SK-N-DZ (cell line): ENCODE measurements at regions not wholly inside any gene's neighbourhood (a gene's known extent, or its start where the extent isn't known, plus 50 kb on each side); places are given as distances from the start of the nearest gene placed in this dataset.
"Not testable (repeated sequence)": the region's sequence is repeated elsewhere in the genome, so short reads cannot be mapped to it uniquely, and the experiment has no call there.

Experiments
- DNase-seq: peaks from one replicate; pipeline ENCODE4 v3.0.0-alpha.2; 2015; ENCODE audit warnings: low spot score

GRCh38 chr9:87041553-87042235 lies 94.4 kb upstream of the GAS1 start:
- not testable (repeated sequence) for DNase-seq

GRCh38 chr9:87049929-87050608 lies 102.8 kb upstream of the GAS1 start:
- not testable (repeated sequence) for DNase-seq

DNA sequence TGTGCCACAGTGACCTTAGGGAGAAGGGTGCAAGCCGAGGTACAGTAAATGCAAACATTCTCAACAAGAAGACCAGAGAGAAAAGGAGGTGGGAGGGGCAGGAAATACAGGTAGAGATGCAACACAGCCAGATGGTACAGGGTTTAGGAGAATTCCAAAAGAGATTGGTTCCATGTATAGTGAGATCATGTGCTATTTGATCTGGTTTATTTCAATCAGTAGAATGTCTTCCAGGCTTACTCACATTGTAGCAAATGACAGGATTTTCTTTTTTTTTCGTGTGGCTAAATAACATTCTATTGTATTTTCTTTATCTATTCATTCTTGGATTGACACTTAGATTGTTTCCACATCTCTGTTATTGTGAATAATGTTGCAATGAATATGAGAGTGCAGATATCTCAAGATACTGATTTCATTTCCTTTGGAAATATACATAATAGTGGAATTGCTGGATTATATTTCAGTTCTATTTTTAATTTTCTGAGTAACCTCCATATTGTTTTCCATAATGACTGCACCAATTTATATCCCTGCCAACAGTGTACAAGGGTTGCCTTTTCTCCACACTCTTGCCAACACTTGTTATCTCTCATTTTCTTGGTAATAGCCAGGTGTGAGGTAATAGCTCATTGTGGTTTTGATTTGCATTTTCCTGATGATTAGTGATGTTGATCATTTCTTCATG lies 107.8 kb upstream of the GAS1 start:
- no peak for DNase-seq

DNA sequence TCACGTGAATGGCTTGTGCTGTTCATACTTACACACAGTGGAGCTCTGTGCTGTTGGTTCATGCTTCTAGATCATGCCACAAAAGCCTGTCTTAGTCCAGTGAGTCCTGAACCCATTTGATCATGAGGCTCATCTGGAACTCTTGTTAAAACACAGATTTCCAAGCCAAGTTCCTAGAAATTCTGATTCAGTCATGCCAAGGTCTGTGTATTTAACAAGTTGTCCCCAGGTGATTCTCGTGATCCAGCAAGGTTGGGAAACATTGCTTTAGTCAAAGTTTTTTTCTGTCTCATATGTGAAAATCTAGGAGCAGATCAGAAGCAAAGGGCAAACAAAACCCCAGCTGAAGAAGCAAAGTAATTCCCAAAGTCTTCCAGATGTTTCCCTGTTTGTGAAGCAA lies 112.5 kb upstream of the GAS1 start:
- DNase-seq = no peak

GRCh38 chr9:87062746-87063145 lies 115.4 kb upstream of the GAS1 start:
- no peak for DNase-seq

GRCh38 chr9:87063246-87063645 lies 115.9 kb upstream of the GAS1 start:
- no peak for DNase-seq

DNA sequence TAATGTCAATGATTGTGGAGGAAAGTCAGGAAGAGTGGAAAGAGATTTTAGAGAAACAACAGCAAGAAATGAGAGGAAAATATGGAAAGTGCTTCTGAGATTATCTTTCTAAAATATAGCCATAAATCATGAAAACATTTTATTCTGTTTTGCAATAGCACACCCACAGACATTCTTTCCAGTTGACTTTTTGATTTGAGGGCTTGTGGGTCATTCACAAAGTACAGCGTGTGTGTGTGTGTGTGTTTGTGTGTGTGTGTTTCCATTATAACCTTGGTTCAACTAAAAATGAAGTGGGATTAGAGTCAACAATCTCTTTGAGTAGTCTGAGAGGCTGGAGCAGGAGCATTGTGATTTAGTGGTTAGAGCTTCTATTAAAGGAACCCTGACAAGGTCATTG lies 116.6 kb upstream of the GAS1 start:
- DNase-seq = no peak

GRCh38 chr9:87064311-87064710 lies 117.0 kb upstream of the GAS1 start:
- DNase-seq = no peak

DNA sequence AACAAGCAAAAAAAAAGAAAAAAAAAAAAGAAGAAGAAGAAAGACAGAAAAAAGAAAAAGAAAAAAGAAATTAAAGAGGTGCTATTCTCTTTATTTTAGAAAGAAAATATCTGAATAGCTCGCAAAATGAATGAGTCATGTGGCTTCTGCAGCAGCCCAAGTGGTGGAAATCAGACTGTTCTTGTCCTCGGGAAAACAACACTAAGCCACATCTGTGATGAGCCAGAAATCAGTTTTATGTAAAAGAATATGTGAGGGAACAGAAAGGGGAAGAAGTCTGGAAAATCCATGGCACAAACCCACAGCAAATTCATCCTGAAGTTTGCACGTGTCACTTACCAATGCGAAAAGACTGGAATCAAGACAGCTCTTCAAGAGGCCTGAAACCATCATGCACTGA lies 118.7 kb upstream of the GAS1 start:
- DNase-seq = no peak

GRCh38 chr9:87067426-87067825 lies 120.1 kb upstream of the GAS1 start:
- no peak for DNase-seq

DNA sequence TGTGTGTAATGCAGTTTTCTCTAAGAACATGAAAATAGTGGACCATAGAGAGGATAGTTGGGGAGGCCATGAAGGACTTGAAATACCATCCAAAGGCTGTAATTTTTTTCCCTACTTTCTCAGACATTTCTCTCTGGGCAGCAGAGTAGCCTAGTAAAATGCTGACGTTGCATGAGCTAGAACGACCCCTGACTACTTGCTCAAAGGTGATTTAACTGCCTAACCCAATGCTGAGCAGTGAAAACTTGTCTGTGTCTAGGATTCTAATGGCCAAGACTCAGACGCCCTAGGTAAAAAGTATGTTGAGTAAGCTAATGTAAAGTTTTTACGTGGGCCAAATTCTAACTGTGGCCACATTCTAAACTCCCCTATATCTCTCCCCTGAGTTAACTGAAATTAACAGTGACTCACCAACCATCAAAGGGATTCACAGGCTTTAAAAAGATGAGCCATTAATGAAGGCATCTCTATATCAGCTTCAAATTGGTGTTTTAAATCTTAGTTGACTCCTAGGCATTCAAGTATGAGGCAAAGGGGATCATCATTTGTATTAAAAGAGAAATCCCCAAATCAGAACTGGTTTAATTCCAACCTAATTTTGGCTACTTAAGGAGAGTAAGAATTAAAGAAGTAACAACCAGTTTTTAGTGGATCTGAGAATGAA lies 121.0 kb upstream of the GAS1 start:
- DNase-seq = no peak

DNA sequence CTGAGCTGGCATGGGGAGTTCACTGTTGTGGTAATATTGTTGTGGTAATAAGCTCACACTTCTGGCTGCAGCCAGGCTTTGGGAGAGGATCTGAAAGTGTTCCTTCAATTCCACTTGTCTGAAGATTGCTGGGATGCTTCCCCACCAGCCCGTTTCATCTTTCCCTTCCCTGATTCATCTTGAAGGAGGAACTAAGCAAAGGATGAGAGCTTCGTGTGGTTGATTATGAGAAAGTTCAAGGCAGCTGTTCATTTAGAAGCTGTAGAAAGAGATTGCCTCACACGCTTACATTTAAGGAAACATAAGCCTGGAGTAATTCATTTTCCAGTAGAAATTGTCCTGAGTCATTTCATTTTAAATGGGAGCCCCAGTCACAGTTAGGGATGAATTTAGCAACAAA lies 122.4 kb upstream of the GAS1 start:
- DNase-seq = no peak

GRCh38 chr9:87070336-87070735 lies 123.0 kb upstream of the GAS1 start:
- no peak for DNase-seq

- no peak for DNase-seq
Measured at GRCh38 chr9:87071473-87071872, 124.2 kb upstream of the GAS1 start.

DNA sequence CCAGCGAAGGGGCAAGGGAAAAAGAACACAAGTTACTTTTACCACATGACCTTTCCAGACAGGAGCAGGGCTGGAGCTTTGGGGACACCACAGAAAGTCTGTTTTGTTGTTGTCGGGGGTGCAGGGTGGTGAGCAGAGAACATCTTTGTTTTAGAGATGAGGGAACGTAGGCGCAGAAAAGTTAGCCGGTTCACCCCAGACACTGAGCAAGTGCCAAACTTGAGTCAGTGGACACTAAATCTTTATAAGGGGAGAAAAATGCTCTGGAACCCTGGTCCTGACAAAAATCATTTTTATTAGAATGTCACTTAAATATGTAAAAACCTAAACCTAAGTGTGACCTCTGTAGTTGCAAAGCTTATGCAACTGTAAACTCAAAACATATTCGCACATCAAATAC lies 126.4 kb upstream of the GAS1 start:
- DNase-seq = no peak

- DNase-seq = no peak
Measured at GRCh38 chr9:87075537-87075936, 128.2 kb upstream of the GAS1 start.

GRCh38 chr9:87076825-87077224 lies 129.5 kb upstream of the GAS1 start:
- no peak for DNase-seq

- no peak for DNase-seq
Measured at GRCh38 chr9:87077986-87078385, 130.7 kb upstream of the GAS1 start.

DNA sequence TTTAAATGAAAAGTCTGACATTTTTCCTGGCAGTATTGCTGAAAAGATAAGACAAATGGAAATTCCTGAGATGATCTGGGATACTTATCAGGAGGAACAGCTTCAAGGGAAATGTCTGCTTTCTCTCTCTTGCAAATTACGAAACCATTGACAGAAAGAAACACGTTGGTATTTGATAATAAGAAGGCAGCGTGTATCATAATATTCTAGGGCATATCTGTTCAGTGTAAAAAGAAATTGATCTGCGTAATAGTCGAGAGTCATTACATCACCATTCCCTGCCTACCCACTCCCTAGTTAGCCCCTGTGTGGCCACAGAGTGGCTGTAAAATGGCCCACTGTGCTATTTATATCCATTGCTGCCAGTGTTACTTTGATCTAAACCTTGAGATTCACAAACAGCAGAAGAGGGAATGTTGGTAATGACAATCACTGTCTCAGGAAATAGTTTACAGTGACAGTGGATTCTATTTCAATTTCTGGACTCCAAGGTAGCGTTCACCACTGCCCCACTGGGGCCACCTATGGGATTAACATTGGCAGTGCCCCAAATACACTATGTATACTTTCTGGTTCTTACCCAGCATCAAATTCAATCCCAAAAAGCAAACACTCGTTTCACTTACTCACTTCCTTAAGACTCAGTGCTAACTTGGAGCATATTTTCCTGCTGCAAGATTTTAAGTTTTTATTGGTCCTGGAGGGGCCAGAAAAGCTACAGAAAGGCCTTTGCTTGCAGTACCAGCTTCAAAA lies 133.4 kb upstream of the GAS1 start:
- DNase-seq = peak; percentile 76

DNA sequence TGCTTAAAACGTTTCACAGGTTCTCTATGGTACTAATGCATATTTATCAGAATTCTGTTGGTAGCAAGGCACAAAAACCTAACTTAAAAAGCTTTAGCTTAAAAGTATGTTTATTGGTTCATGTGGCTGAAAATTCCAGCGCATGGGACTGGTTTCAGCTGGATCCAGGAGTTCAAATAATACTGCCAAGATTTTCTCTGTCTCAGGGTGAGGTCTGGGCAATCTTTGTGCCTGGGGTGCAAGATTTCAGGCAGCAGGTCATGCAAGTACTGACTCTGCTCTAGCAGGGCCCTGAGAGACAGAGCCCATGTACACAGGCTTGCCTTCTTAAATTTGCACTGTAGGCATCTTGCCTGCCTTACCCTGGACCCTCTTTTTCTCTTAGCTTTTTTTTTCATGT lies 134.2 kb upstream of the GAS1 start:
- no peak for DNase-seq

- DNase-seq = no peak
Measured at GRCh38 chr9:87083986-87084385, 136.7 kb upstream of the GAS1 start.

DNA sequence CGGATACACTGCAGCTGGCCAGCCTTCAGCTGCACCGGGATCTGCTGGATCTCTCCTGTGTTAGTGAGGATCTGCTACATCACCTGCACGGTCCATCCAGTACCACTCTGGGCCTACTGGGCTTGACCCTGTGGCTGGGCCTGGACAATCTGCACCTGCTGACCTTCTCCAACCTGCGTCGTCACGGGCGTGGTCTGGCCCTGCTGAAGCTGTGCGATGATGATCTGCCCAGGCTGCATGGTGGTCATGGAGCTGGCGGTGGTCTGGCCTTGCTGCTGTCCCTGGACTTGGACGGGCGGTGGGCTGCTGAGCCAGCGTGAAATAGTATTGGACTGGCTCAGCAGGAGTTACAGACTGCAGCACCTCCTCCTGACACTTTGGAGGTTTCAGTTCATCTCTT lies 137.1 kb upstream of the GAS1 start:
- DNase-seq = no peak
